Endometrial microvascular endothelial cells (primary cell): ENCODE measurements at regions not wholly inside any gene's neighbourhood (a gene's known extent, or its start where the extent isn't known, plus 50 kb on each side); places are given as distances from the start of the nearest gene placed in this dataset.
"Not testable (repeated sequence)": the region's sequence is repeated elsewhere in the genome, so short reads cannot be mapped to it uniquely, and the experiment has no call there.

Experiments
- in situ Hi-C: cut with HindIII; loops from 2 replicates; pipeline ENCODE4 v1.10.0; 2017; ENCODE audit warnings: low sequenced_read_pairs, low pct_unique_long_range_greater_than_20kb; ENCODE audit errors: inconsistent ontology term

DNA sequence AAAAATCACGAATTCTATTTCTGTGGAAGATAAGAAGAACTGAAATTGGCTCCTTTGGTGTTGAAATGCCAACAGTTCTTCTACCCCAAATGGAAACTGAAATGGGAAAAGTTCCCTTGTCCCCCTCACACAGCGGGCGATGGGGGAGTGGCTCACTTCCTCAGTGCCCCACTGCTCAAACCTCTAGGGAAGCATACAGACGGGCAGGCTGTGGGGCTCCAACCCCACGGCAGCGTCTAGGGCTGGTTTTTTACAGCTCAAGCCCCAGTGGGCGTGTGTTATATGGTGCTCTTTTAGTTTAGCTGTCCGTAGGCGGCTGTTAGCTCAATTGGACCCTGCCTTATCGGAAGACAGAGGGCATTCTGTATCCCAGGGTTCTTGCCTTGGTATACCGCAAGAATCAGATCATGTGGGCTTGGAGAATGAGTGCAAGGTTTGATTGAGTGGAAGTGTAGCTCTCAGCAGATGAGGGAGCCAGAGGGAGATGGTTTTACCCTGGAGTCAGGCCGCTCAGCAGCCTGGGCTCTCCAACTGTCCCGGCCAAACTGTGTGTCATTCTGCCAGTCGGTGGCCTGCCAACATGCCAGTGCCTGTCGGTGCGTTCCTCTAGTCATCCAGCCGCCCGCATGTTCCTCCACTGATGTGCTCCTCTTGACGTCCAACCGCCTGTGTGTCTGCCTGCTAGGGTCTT is 166.3 kb upstream of the ZNF608 start:
- in situ Hi-C loops, result no loop called here

DNA sequence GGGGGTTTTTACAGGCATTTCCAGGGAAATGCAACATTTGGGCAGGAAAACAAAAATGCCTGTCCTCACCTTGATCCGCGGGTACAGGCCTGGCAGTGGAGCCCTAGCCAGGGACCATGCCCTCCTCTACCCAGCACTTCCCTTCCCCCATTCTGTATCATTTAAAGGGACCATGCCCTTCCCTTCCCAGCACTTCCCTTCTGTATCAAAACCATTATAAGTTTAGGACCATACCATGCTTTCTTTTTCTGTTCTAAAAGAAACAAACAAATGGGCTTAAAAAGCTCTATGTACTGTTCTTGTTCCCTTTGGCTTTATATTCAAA is 166.9 kb upstream of the ZNF608 start:
- in situ Hi-C loops, result no loop called here

GRCh38 chr5:124916313-124916712 is 169.9 kb upstream of the ZNF608 start:
- in situ Hi-C loops, result not testable (repeated sequence)

DNA sequence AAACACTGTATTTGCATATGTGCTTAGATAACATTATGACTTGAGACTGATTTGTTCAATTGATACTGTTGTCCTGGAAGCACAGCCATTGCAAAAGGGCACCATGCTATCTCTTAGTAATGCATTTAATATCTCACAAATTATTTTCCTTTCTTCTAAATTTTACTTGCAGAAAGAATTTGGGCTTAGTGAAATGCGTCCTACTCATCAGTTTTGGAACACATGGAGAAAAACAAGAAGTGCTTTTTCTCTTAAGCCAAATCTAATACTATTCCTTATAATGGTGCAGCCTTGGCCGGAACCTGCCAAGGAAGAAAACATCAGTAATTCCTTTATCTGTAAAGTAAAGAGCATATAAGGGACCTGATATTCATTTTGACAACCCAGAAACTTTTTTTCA is 172.2 kb upstream of the ZNF608 start:
- in situ Hi-C loops, result no loop called here

DNA sequence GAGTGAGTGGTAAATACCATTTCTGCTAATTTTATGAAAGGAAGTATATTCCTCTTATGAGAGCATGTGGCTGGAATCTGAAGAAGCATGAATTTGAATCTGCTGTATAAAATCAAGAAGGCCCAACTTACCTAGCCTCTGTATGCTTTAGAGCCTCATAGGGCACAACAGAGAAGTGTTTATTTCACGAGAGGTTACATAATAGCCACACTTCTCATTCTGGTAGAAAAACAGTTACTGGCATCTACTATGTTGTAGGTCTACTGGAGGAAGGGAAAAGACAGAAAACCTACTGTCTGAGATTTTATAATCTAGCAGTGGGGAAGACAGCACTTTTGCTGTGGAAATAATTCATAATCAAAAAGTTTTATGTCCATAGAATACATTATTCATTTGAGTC is 172.6 kb upstream of the ZNF608 start:
- in situ Hi-C loops, result no loop called here

DNA sequence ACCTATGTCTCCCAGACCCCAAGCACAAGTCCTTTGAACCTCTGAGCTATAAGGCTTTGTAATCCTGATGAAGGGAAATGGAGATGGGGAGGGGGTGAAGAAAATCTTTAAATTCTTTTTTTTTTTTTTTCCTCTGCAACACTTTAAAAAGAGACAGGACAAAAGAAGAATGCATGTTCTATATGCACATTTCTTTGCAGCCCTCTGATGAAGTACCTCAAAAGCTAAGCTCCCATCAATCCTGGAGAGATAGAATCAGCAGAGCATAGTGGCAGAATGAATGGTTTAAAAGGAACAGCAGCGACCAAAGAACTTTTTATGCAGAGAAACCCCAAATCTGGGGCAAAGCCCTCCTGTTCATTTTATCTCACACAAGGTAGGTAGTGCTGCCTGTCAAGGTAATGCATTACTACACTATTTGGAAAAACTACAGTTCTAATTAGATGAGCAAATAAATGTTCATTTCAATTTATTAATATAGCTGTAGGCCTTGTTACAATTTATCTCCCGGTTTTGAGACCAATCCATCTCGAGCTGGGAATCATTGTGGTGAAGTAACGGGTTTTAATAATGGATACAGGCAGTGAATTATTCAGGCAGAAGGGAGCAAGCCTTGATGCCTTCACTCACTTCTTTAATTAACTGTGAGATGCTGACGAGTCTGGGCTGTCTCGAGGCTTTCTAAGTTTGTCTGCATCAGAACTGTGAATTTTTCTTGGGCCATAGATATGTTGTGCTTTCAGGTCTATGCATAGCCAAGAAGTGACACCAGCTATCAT is 173.5 kb upstream of the ZNF608 start:
- in situ Hi-C loops, result no loop called here

GRCh38 chr5:124920909-124921666 is 174.6 kb upstream of the ZNF608 start:
- in situ Hi-C loops, result no loop called here

- in situ Hi-C loops, result no loop called here
Measured at GRCh38 chr5:124921694-124922093, 175.3 kb upstream of the ZNF608 start.

DNA sequence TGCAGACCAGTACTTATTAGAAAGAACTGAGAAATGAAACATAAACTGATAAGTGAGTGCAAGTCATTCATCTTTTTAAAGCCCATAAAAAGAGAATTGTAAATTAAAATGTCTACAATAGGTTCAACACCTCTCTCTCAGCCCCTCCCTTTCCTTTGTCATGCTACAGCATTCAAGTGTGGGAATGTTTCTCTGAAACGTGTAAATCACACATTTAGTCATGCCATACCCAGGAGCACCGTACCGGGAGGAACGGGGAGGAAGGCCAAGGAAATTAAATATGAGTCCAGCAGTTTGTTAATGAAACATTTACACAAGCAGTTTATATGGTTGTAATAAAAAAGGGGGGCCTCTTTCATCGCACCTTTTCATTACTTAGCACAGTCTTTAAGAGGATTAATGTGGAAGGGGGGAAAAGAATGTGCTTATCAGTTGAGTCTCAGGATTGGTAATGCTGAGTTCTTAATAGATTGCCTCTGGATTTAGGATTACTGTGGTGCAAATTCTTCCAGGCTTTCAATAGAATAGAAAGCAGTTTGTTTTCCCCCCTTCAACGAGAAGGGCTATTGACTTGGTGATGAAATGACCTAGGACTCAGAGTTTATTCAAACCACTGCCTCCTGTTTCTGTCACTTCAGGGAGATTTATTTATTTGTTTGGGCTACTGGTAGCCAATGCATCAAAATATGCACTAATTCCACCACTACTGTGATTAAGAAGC is 176.0 kb upstream of the ZNF608 start:
- in situ Hi-C loops, result no loop called here

DNA sequence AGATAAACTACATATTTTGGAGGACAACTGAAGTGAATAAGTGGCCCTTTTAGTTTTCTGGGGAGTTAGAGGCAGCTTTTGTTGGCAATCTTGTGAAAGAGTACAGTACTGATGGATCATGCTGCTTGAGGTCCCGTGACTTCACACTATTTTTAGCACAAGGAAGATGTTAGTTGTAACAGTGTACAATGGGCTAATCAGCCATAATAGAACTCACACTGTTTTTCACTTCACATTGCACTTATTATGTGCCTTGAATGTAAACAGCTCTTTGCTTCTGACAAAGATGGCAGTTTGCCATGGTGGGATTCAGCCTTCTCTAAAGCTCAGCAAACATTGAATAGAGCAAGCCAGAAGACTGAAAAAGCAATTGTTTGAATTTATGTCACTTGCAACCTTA is 176.7 kb upstream of the ZNF608 start:
- in situ Hi-C loops, result no loop called here

DNA sequence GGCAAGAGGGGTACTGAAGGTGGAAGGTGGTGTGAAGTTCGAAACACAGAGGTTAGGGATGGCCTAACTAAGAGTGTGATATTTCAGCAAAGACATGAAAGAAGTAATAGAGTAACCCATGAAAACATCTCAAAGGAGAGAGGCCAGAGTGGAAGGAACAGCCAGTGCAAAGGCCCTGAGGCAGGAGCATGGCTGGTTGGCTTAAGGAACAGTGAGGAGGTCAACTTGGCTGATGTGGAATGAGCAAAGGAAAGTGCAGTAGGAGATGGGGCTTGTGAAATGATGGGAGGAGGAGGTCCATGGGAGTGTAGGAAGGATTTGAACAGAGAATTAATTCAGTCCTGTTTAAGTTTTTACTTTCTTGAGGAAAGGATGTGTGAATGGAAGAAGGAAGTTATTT is 178.3 kb upstream of the ZNF608 start:
- in situ Hi-C loops, result no loop called here

- in situ Hi-C loops, result no loop called here
Measured at GRCh38 chr5:124927735-124928134, 181.3 kb upstream of the ZNF608 start.

GRCh38 chr5:124929000-124929399 is 182.6 kb upstream of the ZNF608 start:
- in situ Hi-C loops, result no loop called here

DNA sequence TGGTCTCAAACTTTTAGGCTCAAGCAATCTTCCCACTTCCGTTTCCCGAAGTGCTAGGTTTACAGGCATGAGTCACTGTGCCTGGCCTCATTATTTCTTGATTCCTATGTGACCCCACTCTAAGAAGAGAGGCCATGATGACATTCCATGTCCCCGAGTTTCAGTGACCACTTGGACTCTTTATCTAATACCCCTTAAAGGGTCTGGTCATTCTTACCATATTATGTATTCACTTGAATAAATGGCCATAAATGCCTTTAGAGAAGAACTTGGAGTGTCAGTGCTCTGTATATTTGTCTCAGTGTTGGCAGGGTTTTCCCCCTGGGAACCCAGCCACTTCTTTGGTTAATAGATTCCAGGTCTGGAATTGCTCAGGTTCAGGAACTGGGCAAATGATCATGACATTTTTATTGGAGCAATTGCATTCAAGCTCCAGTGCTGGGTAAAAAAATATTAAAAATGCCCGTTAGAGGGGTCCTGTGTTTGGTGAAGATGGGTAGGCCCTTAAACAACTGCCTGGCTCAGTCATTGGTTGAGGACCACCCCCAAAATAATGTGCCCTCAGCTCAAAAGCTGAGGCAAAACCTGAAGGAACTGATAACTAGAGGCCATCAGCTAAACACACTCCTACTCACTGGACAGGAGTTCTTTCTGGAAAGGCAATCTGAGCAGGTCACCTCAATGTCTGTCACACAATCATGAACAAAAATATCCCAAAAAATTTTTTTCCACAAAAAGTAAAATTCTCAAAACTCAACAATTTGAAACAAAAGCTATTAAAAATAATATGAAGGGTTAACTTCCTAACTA is 186.6 kb upstream of the ZNF608 start:
- in situ Hi-C loops, result no loop called here

GRCh38 chr5:124935065-124935464 is 188.6 kb upstream of the ZNF608 start:
- in situ Hi-C loops, result no loop called here

- in situ Hi-C loops, result no loop called here
Measured at GRCh38 chr5:124936626-124936933, 190.1 kb upstream of the ZNF608 start.

DNA sequence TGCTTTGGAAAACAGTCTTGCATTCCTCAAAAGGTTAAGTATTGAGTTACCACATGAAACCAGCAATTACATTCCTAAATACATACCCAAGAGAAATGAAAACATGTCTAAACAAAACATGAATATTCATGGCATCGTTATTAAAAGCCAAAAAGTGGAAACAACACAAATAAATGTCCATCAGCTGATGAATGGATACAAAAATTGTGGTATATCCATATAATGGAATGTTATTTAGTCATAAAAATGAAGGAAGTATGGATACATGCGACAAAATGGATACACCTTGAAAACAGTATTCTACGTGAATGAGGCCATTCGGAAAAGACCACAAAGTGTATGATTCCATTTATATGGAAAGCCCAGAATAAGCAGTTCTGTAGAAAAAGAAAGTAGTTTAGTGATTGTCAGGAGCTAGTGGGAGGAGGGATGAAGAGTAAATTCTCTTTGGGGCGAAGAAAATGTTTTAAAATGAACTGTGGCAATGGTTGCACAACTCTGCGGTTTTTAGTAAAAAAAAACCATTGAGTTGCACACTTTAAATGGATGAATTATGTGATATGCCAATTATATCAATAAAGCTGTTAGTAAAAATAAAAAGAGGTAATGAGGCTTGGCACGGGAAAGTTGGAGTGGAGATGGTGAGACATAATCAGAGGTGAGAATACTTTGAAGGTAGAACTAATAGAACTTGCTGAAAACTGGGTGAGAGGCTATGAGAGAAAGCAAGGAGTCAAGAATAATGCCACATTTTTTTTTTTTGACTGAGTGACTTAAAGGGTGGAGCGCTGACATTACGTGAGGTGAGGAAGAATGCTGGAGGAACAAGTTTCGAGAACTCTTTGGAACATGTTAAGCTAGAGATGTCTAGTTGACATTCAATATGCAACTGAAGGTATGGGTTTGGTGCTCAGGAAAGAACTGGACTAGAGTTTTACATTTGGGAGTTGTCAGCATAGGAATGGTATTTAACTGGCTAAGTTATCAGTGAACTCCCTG is 194.9 kb upstream of the ZNF608 start:
- in situ Hi-C loops, result no loop called here
